ENCODE measurements at regions not wholly inside any gene's neighbourhood (a gene's known extent, or its start where the extent isn't known, plus 50 kb on each side); places are given as distances from the start of the nearest gene placed in this dataset.

GRCh38 chr20:61119273-61119672, 132.8 kb upstream of the CDH4 start:
- TF ChIP-seq, protein P1, sequence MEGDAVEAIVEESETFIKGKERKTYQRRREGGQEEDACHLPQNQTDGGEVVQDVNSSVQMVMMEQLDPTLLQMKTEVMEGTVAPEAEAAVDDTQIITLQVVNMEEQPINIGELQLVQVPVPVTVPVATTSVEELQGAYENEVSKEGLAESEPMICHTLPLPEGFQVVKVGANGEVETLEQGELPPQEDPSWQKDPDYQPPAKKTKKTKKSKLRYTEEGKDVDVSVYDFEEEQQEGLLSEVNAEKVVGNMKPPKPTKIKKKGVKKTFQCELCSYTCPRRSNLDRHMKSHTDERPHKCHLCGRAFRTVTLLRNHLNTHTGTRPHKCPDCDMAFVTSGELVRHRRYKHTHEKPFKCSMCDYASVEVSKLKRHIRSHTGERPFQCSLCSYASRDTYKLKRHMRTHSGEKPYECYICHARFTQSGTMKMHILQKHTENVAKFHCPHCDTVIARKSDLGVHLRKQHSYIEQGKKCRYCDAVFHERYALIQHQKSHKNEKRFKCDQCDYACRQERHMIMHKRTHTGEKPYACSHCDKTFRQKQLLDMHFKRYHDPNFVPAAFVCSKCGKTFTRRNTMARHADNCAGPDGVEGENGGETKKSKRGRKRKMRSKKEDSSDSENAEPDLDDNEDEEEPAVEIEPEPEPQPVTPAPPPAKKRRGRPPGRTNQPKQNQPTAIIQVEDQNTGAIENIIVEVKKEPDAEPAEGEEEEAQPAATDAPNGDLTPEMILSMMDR (IDR thresholded peaks at IDR 0.05) = no peak
- no peak for TF ChIP-seq POLR2A (IDR thresholded peaks at IDR 0.05)
- no peak for TF ChIP-seq POLR2AphosphoS5 (IDR thresholded peaks at IDR 0.05)

Data from stomach (tissue), 4 donors.